BJ (cell line): ENCODE measurements at regions not wholly inside any gene's neighbourhood (a gene's known extent, or its start where the extent isn't known, plus 50 kb on each side); places are given as distances from the start of the nearest gene placed in this dataset.

Experiments used
- CTCF ChIA-PET: fragments of 350-600 bp; formaldehyde crosslinking; extraction: SDS; loops from one replicate; lab custom pipeline; 2021; ENCODE audit warnings: antibody characterized with exemption, inconsistent platforms; lab: Yijun Ruan, JAX
- POLR2A ChIA-PET: fragments of 300-600 bp; sonication (Branson Sonifier 250); formaldehyde crosslinking; extraction: SDS; loops from one replicate; lab custom pipeline; 2021; ENCODE audit warnings: antibody characterized with exemption; lab: Charles Lee
- DNase-seq: peaks from one replicate; pipeline ENCODE4 v3.0.0-alpha.2; 2011; ENCODE audit warnings: low read depth
- H3K27me3 ChIP-seq: 2 replicates; pipeline ENCODE4 v1.6.0; 2011; ENCODE audit warnings: low read length; ENCODE audit not compliant: control insufficient read depth, insufficient read depth
- H3K36me3 ChIP-seq: 2 replicates; pipeline ENCODE4 v1.5.1; 2011; ENCODE audit warnings: low read length; ENCODE audit not compliant: control insufficient read depth, insufficient read depth
- H3K4me3 ChIP-seq: 2 replicates; pipeline ENCODE4 v1.5.1; 2011; ENCODE audit warnings: low read depth, mild to moderate bottlenecking, control low read depth, low read length
- CTCF ChIP-seq: IDR thresholded peaks from 2 replicates; pipeline ENCODE4 v1.5.1; 2011; ENCODE audit warnings: low read depth, mild to moderate bottlenecking, control low read depth, inconsistent platforms, low read length, moderate library complexity; ENCODE audit not compliant: insufficient read depth

DNA sequence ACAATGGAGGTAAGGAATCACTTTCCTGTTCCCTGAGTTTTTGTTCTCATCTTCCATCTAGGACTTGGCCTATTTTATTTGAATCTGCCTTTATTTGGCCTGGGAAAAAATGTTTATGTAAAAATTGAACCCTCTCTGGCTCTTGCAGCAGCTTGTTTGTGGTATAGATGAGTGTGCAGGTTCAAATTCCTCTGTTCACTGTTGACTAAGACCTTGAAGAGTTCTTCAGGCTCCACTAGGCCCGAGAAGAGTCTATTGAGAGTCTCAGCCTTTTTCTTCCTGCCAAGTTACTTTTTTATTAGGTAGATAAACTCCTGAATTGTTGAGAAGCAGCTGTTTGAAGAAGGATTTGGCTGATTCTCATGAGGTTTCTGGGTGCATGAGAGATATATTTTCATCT is 248.8 kb upstream of the ADGRL2 start:
- no peak for TF ChIP-seq CTCF
- H3K4me3 ChIP-seq, result no peak overlapping the region
- no peaks in the 10 kb centered on the region for H3K27me3 ChIP-seq
- CTCF ChIA-PET, result interaction anchor here (0.7 to 2.2 kb wide), 3 partner anchors 13 to 209 kb away, joined by 3 to 6 read pairs (median 3); no protein-coding TSS in a partner anchor
- no peak for DNase-seq
- no peaks in the 10 kb centered on the region for H3K36me3 ChIP-seq
- POLR2A ChIA-PET, result no interaction called here

- no peaks in the 10 kb centered on the region for H3K36me3 ChIP-seq
- no peak for DNase-seq
- ChIA-PET CTCF (interaction anchor here (0.6 to 3.5 kb wide), 13 partner anchors 7 to 1741 kb away, joined by 3 to 55 read pairs (median 5); no protein-coding TSS in a partner anchor), POLR2A (no interaction called here)
- H3K27me3 ChIP-seq, result no peaks in the 10 kb centered on the region
- TF ChIP-seq CTCF, result no peak
- no peak overlapping the region for H3K4me3 ChIP-seq
Observed at GRCh38 chr1:81550753-81551152, 250.0 kb upstream of the ADGRL2 start.

GRCh38 chr1:81549588-81550127 is 251.1 kb upstream of the ADGRL2 start:
- Histone ChIP-seq H3K36me3 (no peaks in the 10 kb centered on the region), H3K27me3 (no peaks in the 10 kb centered on the region), H3K4me3 (no peak overlapping the region)
- POLR2A ChIA-PET, result no interaction called here
- no peak for DNase-seq
- peak; percentile 59 for TF ChIP-seq CTCF
- CTCF ChIA-PET, result interaction anchor here (0.6 to 3.5 kb wide), 20 partner anchors 8 to 405 kb away, joined by 3 to 55 read pairs (median 3); partner anchors contain the start of gene ADGRL2

- H3K4me3 ChIP-seq, result no peak overlapping the region
- TF ChIP-seq CTCF, result no peak
- ChIA-PET POLR2A (no interaction called here), CTCF (interaction anchor here (0.6 to 3.5 kb wide), 18 partner anchors 9 to 405 kb away, joined by 3 to 55 read pairs (median 3); partner anchors contain the start of gene ADGRL2)
- no peaks in the 10 kb centered on the region for H3K36me3 ChIP-seq
- DNase-seq, result no peak
- H3K27me3 ChIP-seq, result no peaks in the 10 kb centered on the region
Observed at GRCh38 chr1:81548918-81549587, 251.7 kb upstream of the ADGRL2 start.

- CTCF ChIA-PET, result interaction anchor here (1.5 kb wide), 1 partner anchor 10 kb away, joined by 4 read pairs; no protein-coding TSS in a partner anchor
- TF ChIP-seq CTCF, result no peak
- POLR2A ChIA-PET, result no interaction called here
- Histone ChIP-seq H3K4me3 (no peak overlapping the region), H3K36me3 (no peaks in the 10 kb centered on the region), H3K27me3 (no peaks in the 10 kb centered on the region)
- no peak for DNase-seq
Observed at GRCh38 chr1:81547912-81548303, 252.8 kb upstream of the ADGRL2 start.
